OCI-LY7 (cell line): ENCODE measurements at regions not wholly inside any gene's neighbourhood (a gene's known extent, or its start where the extent isn't known, plus 50 kb on each side); places are given as distances from the start of the nearest gene placed in this dataset.

Experiments used
- CTCF ChIP-seq: fragments of 200-600 bp; sonication (generic); conservative IDR thresholded peaks from 2 replicates; pipeline ENCODE4 v1.5.1; 2014; ENCODE audit warnings: mild to moderate bottlenecking, antibody characterized with exemption, low read length, moderate library complexity, mixed read lengths
- EZH2phosphoT487 ChIP-seq: fragments of 200-600 bp; sonication (generic); IDR thresholded peaks from 2 replicates; pipeline ENCODE4 v1.6.1; 2018; ENCODE audit warnings: low read depth, borderline replicate concordance, mild to moderate bottlenecking, mixed run types, antibody characterized with exemption, low read length, moderate library complexity, mixed read lengths

- TF ChIP-seq CTCF: no peak
- no peak for TF ChIP-seq EZH2phosphoT487
Measured at GRCh38 chr2:129800285-129800684, 179.2 kb upstream of the RAB6C start.
